ENCODE measurements at regions not wholly inside any gene's neighbourhood (a gene's known extent, or its start where the extent isn't known, plus 50 kb on each side); places are given as distances from the start of the nearest gene placed in this dataset.

DNA sequence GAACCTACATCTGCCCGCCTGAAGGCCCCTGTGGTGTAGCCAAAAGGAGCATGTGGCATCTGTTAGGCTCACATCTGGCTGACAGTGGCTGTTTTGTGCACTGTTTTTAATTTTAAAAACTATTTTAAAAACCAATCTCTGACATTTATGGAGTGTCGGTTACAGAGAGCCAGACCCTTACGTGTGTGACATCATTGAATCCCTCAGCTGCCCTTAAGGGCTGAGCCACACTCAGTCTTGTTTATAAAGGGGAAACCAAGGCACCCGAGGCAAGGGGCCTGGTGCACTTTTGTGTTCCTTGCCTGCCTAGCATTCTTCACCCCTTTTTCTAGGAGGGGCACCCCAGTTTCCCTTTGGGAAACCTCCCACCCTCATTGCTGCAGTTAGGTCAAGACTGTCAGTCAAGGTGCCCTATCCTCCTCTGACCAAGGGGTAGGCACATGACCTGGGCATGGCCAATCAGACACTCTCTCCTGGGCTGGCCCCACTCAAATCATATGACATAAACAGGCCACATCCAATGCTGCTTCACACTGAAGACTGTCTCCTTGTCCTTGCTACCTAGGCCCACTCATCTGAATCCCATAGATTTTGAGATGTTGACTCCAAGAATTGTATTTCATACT, 105.3 kb downstream of the LSM3 start:
- no peak for TF ChIP-seq CTCF (IDR thresholded peaks at IDR 0.05; ENCODE audit: low read length)
- TF ChIP-seq EZH2 (IDR thresholded peaks at IDR 0.05; ENCODE audit: borderline replicate concordance, low read length): no peak
